WTC11 (cell line): ENCODE measurements at regions not wholly inside any gene's neighbourhood (a gene's known extent, or its start where the extent isn't known, plus 50 kb on each side); places are given as distances from the start of the nearest gene placed in this dataset.

Experiments used
- ATAC-seq: fragments of 200-7000 bp; cut with Tn5 transposase; 2 replicates; pipeline ENCODE4 v1.10.0; 2021; ENCODE audit warnings: mild to moderate bottlenecking, moderate library complexity
- CTCF ChIA-PET: fragments of 300-600 bp; sonication (Branson Sonifier 250); formaldehyde crosslinking; loops from one replicate; lab custom pipeline; 2021; ENCODE audit warnings: antibody characterized with exemption; lab: Charles Lee
- POLR2A ChIA-PET: fragments of 350-600 bp; sonication (Branson Sonifier 250); formaldehyde crosslinking; loops from one replicate; lab custom pipeline; 2021; ENCODE audit warnings: antibody characterized with exemption; lab: Charles Lee
- DNase-seq: peaks from one replicate; pipeline ENCODE4 v3.0.0; 2021; ENCODE audit warnings: low spot score
- H3K27ac Mint-ChIP-seq: 2 replicates; pipeline ENCODE4 v1.8.0; 2021; ENCODE audit warnings: mixed read lengths
- H3K27me3 Mint-ChIP-seq: 2 replicates; pipeline ENCODE4 v1.8.0; 2021; ENCODE audit warnings: low read depth, mild to moderate bottlenecking, moderate library complexity, mixed read lengths
- H3K36me3 Mint-ChIP-seq: 2 replicates; pipeline ENCODE4 v1.8.0; 2021; ENCODE audit warnings: mixed read lengths
- H3K4me1 Mint-ChIP-seq: 2 replicates; pipeline ENCODE4 v1.8.0; 2022; ENCODE audit warnings: mixed read lengths
- H3K4me3 Mint-ChIP-seq: 2 replicates; pipeline ENCODE4 v1.8.0; 2021; ENCODE audit warnings: mild to moderate bottlenecking, moderate library complexity, mixed read lengths
- H3K9me3 Mint-ChIP-seq: 2 replicates; pipeline ENCODE4 v1.8.0; 2021; ENCODE audit warnings: mixed read lengths
- CDX4 ChIP-seq: fragments of 250-450 bp; sonication (Bioruptor Pico); IDR thresholded peaks from 2 replicates; pipeline ENCODE4 v1.9.0; 2021; ENCODE audit warnings: moderate library complexity, mild to moderate bottlenecking, inconsistent platforms, borderline replicate concordance
- CTCF ChIP-seq: fragments of 200-600 bp; IDR thresholded peaks from 2 replicates; pipeline ENCODE4 v1.8.0; 2022; ENCODE audit warnings: antibody characterized with exemption
- FOXP4 ChIP-seq: sonication (generic); formaldehyde crosslinking; IDR thresholded peaks from 2 replicates; pipeline ENCODE4 v1.8.0; 2022; ENCODE audit warnings: mild to moderate bottlenecking, missing genetic modification reagents
- GRHL2 ChIP-seq: fragments of 250-450 bp; sonication (Bioruptor Pico); IDR thresholded peaks from 2 replicates; pipeline ENCODE4 v1.8.0; 2022; ENCODE audit warnings: mild to moderate bottlenecking, moderate library complexity; ENCODE audit not compliant: insufficient replicate concordance, severe bottlenecking
- HMGXB4 ChIP-seq: sonication (generic); formaldehyde crosslinking; IDR thresholded peaks from 2 replicates; pipeline ENCODE4 v1.8.1; 2023; ENCODE audit warnings: mild to moderate bottlenecking, moderate library complexity, missing genetic modification reagents
- NFATC4 ChIP-seq: fragments of 250-450 bp; sonication (Bioruptor Pico); IDR thresholded peaks from 2 replicates; pipeline ENCODE4 v1.9.0; 2021; ENCODE audit warnings: mild to moderate bottlenecking
- NR3C1 ChIP-seq: sonication (generic); formaldehyde crosslinking; conservative IDR thresholded peaks from 2 replicates; pipeline ENCODE4 v1.8.1; 2023; ENCODE audit warnings: low read depth, mild to moderate bottlenecking, missing genetic modification reagents
- SMAD3 ChIP-seq: sonication (generic); formaldehyde crosslinking; IDR thresholded peaks from 2 replicates; pipeline ENCODE4 v1.8.0; 2022; ENCODE audit warnings: missing genetic modification reagents, mild to moderate bottlenecking, borderline replicate concordance
- TCF7 ChIP-seq: sonication (generic); formaldehyde crosslinking; IDR thresholded peaks from 2 replicates; pipeline ENCODE4 v1.8.0; 2022; ENCODE audit warnings: mild to moderate bottlenecking, low read depth, missing genetic modification reagents, moderate library complexity
- TEAD1 ChIP-seq: sonication (generic); formaldehyde crosslinking; IDR thresholded peaks from 2 replicates; pipeline ENCODE4 v1.8.0; 2022; ENCODE audit warnings: mild to moderate bottlenecking, missing genetic modification reagents
- ZBTB43 ChIP-seq: sonication (generic); formaldehyde crosslinking; IDR thresholded peaks from 2 replicates; pipeline ENCODE4 v1.8.1; 2023; ENCODE audit warnings: mild to moderate bottlenecking, missing genetic modification reagents
- ZMAT4 ChIP-seq: fragments of 250-450 bp; sonication (Bioruptor Pico); IDR thresholded peaks from 2 replicates; pipeline ENCODE4 v1.9.0; 2021; ENCODE audit warnings: mild to moderate bottlenecking
- ZNF232 ChIP-seq: sonication (generic); formaldehyde crosslinking; IDR thresholded peaks from 2 replicates; pipeline ENCODE4 v1.8.0; 2022; ENCODE audit warnings: mild to moderate bottlenecking, missing genetic modification reagents
- ZNF263 ChIP-seq: sonication (generic); formaldehyde crosslinking; IDR thresholded peaks from 2 replicates; pipeline ENCODE4 v1.8.1; 2022; ENCODE audit warnings: low read depth, mild to moderate bottlenecking, moderate library complexity, missing genetic modification reagents
- ZNF396 ChIP-seq: fragments of 250-450 bp; sonication (Bioruptor Pico); IDR thresholded peaks from 2 replicates; pipeline ENCODE4 v1.8.0; 2021; ENCODE audit warnings: mild to moderate bottlenecking, moderate library complexity, borderline replicate concordance
- TF ChIP-seq, protein P1 (sequence below): fragments of 250-450 bp; sonication (Bioruptor Pico); IDR thresholded peaks from 2 replicates; pipeline ENCODE4 v1.9.0; 2021; ENCODE audit warnings: mild to moderate bottlenecking, borderline replicate concordance
- TF ChIP-seq, protein P2 (sequence below): sonication (generic); formaldehyde crosslinking; conservative IDR thresholded peaks from 2 replicates; pipeline ENCODE4 v1.8.1; 2022; ENCODE audit warnings: mild to moderate bottlenecking, missing genetic modification reagents
- TF ChIP-seq, protein P3 (sequence below): sonication (generic); formaldehyde crosslinking; IDR thresholded peaks from 2 replicates; pipeline ENCODE4 v1.8.1; 2023; ENCODE audit warnings: mild to moderate bottlenecking, missing genetic modification reagents

DNA sequence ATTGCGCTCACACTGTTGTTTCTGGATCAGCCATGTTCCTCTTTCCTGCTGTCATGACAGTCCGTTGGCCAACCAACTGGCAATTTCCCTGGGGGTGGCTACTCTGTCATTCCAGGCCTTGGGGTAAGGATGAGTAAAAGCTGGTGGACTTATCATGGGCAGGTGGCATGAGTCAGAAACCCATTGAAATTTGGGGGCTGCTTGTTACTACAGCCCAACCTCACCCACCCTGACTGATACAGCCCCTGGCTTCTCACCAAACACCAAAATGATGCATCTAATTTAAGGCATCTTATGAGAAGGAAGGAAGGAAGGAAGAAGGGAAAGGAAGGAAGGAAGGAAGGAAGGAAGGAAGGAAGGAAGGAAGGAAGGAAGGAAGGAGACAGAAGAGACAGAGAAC, 53.9 kb upstream of the CRHR1 start:
- Mint-ChIP-seq H3K27ac (no peak overlapping the region), H3K9me3 (peaks cover 34% of the 10 kb centered on the region), H3K36me3 (no peaks in the 10 kb centered on the region), H3K4me1 (no peaks in the 10 kb centered on the region), H3K27me3 (peaks cover 68% of the 10 kb centered on the region), H3K4me3 (no peak overlapping the region)
- no peak for TF ChIP-seq ZNF396
- TF ChIP-seq NFATC4 (CRISPR knock-in tag), result no peak
- no peak for TF ChIP-seq ZNF232
- no peak for TF ChIP-seq ZBTB43 (CRISPR knock-in tag)
- TF ChIP-seq, protein P1, sequence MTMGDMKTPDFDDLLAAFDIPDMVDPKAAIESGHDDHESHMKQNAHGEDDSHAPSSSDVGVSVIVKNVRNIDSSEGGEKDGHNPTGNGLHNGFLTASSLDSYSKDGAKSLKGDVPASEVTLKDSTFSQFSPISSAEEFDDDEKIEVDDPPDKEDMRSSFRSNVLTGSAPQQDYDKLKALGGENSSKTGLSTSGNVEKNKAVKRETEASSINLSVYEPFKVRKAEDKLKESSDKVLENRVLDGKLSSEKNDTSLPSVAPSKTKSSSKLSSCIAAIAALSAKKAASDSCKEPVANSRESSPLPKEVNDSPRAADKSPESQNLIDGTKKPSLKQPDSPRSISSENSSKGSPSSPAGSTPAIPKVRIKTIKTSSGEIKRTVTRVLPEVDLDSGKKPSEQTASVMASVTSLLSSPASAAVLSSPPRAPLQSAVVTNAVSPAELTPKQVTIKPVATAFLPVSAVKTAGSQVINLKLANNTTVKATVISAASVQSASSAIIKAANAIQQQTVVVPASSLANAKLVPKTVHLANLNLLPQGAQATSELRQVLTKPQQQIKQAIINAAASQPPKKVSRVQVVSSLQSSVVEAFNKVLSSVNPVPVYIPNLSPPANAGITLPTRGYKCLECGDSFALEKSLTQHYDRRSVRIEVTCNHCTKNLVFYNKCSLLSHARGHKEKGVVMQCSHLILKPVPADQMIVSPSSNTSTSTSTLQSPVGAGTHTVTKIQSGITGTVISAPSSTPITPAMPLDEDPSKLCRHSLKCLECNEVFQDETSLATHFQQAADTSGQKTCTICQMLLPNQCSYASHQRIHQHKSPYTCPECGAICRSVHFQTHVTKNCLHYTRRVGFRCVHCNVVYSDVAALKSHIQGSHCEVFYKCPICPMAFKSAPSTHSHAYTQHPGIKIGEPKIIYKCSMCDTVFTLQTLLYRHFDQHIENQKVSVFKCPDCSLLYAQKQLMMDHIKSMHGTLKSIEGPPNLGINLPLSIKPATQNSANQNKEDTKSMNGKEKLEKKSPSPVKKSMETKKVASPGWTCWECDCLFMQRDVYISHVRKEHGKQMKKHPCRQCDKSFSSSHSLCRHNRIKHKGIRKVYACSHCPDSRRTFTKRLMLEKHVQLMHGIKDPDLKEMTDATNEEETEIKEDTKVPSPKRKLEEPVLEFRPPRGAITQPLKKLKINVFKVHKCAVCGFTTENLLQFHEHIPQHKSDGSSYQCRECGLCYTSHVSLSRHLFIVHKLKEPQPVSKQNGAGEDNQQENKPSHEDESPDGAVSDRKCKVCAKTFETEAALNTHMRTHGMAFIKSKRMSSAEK (CRISPR knock-in tag), result no peak
- no peak for TF ChIP-seq NR3C1 (CRISPR knock-in tag)
- ChIA-PET POLR2A (no interaction called here), CTCF (no interaction called here)
- ATAC-seq, result no peak
- DNase-seq, result no peak

GRCh38 chr17:45731459-45731858, 52.7 kb upstream of the CRHR1 start:
- ChIA-PET POLR2A (no interaction called here), CTCF (interaction anchor here (1.1 kb wide), 1 partner anchor 9 kb away, joined by 4 read pairs; no protein-coding TSS in a partner anchor)
- Mint-ChIP-seq H3K4me1 (no peaks in the 10 kb centered on the region), H3K27me3 (peaks cover 66% of the 10 kb centered on the region), H3K4me3 (no peak overlapping the region), H3K27ac (no peak overlapping the region), H3K9me3 (peaks cover 32% of the 10 kb centered on the region), H3K36me3 (no peaks in the 10 kb centered on the region)
- ATAC-seq (no peak), DNase-seq (no peak)
- no peak for TF ChIP-seq ZMAT4 (CRISPR knock-in tag)
- no peak for TF ChIP-seq CTCF
- TF ChIP-seq GRHL2 (CRISPR knock-in tag), result no peak
- TF ChIP-seq, protein P2, sequence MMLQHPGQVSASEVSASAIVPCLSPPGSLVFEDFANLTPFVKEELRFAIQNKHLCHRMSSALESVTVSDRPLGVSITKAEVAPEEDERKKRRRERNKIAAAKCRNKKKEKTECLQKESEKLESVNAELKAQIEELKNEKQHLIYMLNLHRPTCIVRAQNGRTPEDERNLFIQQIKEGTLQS (CRISPR knock-in tag), result no peak
- TF ChIP-seq ZBTB43 (CRISPR knock-in tag), result no peak
- TF ChIP-seq ZNF263, result no peak
- no peak for TF ChIP-seq TCF7 (CRISPR knock-in tag)
- no peak for TF ChIP-seq HMGXB4 (CRISPR knock-in tag)
- no peak for TF ChIP-seq FOXP4 (CRISPR knock-in tag)
- no peak for TF ChIP-seq TEAD1 (CRISPR knock-in tag)
- TF ChIP-seq, protein P3, sequence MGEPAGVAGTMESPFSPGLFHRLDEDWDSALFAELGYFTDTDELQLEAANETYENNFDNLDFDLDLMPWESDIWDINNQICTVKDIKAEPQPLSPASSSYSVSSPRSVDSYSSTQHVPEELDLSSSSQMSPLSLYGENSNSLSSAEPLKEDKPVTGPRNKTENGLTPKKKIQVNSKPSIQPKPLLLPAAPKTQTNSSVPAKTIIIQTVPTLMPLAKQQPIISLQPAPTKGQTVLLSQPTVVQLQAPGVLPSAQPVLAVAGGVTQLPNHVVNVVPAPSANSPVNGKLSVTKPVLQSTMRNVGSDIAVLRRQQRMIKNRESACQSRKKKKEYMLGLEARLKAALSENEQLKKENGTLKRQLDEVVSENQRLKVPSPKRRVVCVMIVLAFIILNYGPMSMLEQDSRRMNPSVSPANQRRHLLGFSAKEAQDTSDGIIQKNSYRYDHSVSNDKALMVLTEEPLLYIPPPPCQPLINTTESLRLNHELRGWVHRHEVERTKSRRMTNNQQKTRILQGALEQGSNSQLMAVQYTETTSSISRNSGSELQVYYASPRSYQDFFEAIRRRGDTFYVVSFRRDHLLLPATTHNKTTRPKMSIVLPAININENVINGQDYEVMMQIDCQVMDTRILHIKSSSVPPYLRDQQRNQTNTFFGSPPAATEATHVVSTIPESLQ, result no peak
- no peak for TF ChIP-seq CDX4 (CRISPR knock-in tag)
- no peak for TF ChIP-seq SMAD3
